GM12878 (cell line): ENCODE measurements at regions not wholly inside any gene's neighbourhood (a gene's known extent, or its start where the extent isn't known, plus 50 kb on each side); places are given as distances from the start of the nearest gene placed in this dataset.

Source experiments
- ATAC-seq: fragments of 200-7000 bp; cut with Tn5 transposase; 3 replicates; pipeline ENCODE4 v1.9.1; 2020; ENCODE audit warnings: mild to moderate bottlenecking, moderate library complexity
- BruUV-seq: library from RNA; stranded (reverse); fragments of 400-500 nt; replicated peaks from 2 replicates; lab custom pipeline; 2021; lab: Mats Ljungman, UMichigan
- CTCF ChIA-PET: fragments of 300-600 bp; sonication (Branson Sonifier 250); formaldehyde crosslinking; extraction: SDS; loops from one replicate; lab custom pipeline; 2021; ENCODE audit warnings: inconsistent platforms; lab: Yijun Ruan, JAX
- POLR2A ChIA-PET: fragments of 350-600 bp; formaldehyde crosslinking; extraction: SDS; loops from one replicate; lab custom pipeline; 2021; ENCODE audit warnings: inconsistent platforms; lab: Charles Lee
- RAD21 ChIA-PET: fragments of 300-600 bp; sonication (Branson Sonifier 250); formaldehyde crosslinking; loops from one replicate; lab custom pipeline; 2023; ENCODE audit warnings: antibody characterized with exemption; ENCODE audit not compliant: unreplicated experiment; lab: Charles Lee
- SMC1A ChIA-PET: fragments of 300-600 bp; sonication (Branson Sonifier 250); formaldehyde crosslinking; loops from one replicate; lab custom pipeline; 2023; ENCODE audit not compliant: unreplicated experiment, uncharacterized antibody; lab: Charles Lee
- DNase-seq: peaks from one replicate; pipeline ENCODE4 v3.0.0-alpha.2; 2011; ENCODE audit warnings: low read depth, low spot score
- FAIRE-seq: peaks from 3 replicates; lab custom pipeline; 2011; peaks lifted over from hg19 to GRCh38; lab: Jason Lieb, UNC
- H2AFZ ChIP-seq: 2 replicates; pipeline ENCODE4 v1.6.0; 2011; ENCODE audit warnings: low read depth, low read length, control low read depth; ENCODE audit not compliant: control insufficient read depth
- H3K27ac ChIP-seq: 2 replicates; pipeline ENCODE4 v1.5.1; 2011; ENCODE audit warnings: control low read depth; ENCODE audit not compliant: control insufficient read depth, insufficient read depth
- H3K27me3 ChIP-seq, 2 experiments: replicated peaks in 1 of 2; 2 replicates each; pipeline versions ENCODE4 v1.6.0 to v1.6.1; 2011; ENCODE audit warnings: low read length in 1 of 2; ENCODE audit not compliant: control insufficient read depth in 2 of 2, insufficient read depth in 2 of 2
- H3K36me3 ChIP-seq, 2 experiments: 2 replicates each; pipeline ENCODE4 v1.5.1; 2011; ENCODE audit warnings: low read length in 1 of 2; ENCODE audit not compliant: control insufficient read depth in 2 of 2, insufficient read depth in 2 of 2
- H3K4me1 ChIP-seq: 2 replicates; pipeline ENCODE4 v1.6.1; 2011; ENCODE audit warnings: mild to moderate bottlenecking, low read length, moderate library complexity, mixed read lengths; ENCODE audit not compliant: control insufficient read depth, insufficient read depth
- H3K4me2 ChIP-seq: 2 replicates; pipeline ENCODE4 v1.6.0; 2011; ENCODE audit warnings: control low read depth; ENCODE audit not compliant: control insufficient read depth, insufficient read depth
- H3K4me3 ChIP-seq: fragments of 200-600 bp; sonication (generic); 2 replicates; pipeline ENCODE4 v1.5.1; 2016
- H3K79me2 ChIP-seq: 2 replicates; pipeline ENCODE4 v1.6.0; 2011; ENCODE audit warnings: low read length; ENCODE audit not compliant: control insufficient read depth, insufficient read depth
- H3K9ac ChIP-seq: 2 replicates; pipeline ENCODE4 v1.8.0; 2011; ENCODE audit warnings: low read length, control low read depth, mixed read lengths; ENCODE audit not compliant: control insufficient read depth, insufficient read depth
- H3K9me3 ChIP-seq: replicated peaks from 3 replicates; pipeline ENCODE4 v1.5.1; 2011; ENCODE audit warnings: mild to moderate bottlenecking, low read length; ENCODE audit not compliant: control insufficient read depth, insufficient read depth
- H4K20me1 ChIP-seq: 2 replicates; pipeline ENCODE4 v1.6.0; 2011; ENCODE audit not compliant: control insufficient read depth, insufficient read depth
- BHLHE40 ChIP-seq, 2 experiments: fragments of 450-650 bp in 1 of 2; IDR thresholded peaks; 2 replicates each; pipeline ENCODE4 v1.6.1; 2011 to 2017; ENCODE audit warnings: low read depth in 2 of 2, borderline replicate concordance in 1 of 2, improper control_type of control experiment in 1 of 2, low read length in 1 of 2, mild to moderate bottlenecking in 1 of 2
- CHD4 ChIP-seq: fragments of 200-600 bp; sonication (generic); IDR thresholded peaks from 2 replicates; pipeline ENCODE4 v1.6.1; 2016; ENCODE audit warnings: mild to moderate bottlenecking
- DPF2 ChIP-seq: fragments of 450-650 bp; IDR thresholded peaks from 2 replicates; pipeline ENCODE4 v1.6.1; 2017; ENCODE audit warnings: mild to moderate bottlenecking
- HDAC2 ChIP-seq: fragments of 200-600 bp; sonication (generic); IDR thresholded peaks from 2 replicates; pipeline ENCODE4 v1.6.1; 2017
- MEF2B ChIP-seq: fragments of 450-650 bp; IDR thresholded peaks from 2 replicates; pipeline ENCODE4 v1.6.1; 2018; ENCODE audit warnings: mild to moderate bottlenecking, moderate library complexity; ENCODE audit not compliant: partially characterized antibody, poor library complexity, severe bottlenecking
- MTA2 ChIP-seq: fragments of 450-650 bp; IDR thresholded peaks from 2 replicates; pipeline ENCODE4 v1.6.1; 2016; ENCODE audit warnings: low read depth, mild to moderate bottlenecking, moderate library complexity
- NFYA ChIP-seq: IDR thresholded peaks from 2 replicates; pipeline ENCODE4 v1.6.1; 2011; ENCODE audit warnings: low read depth, mild to moderate bottlenecking, low read length, improper control_type of control experiment, borderline replicate concordance
- NR2F1 ChIP-seq: fragments of 450-650 bp; conservative IDR thresholded peaks from 2 replicates; pipeline ENCODE4 v1.6.1; 2017; ENCODE audit warnings: mild to moderate bottlenecking
- RAD21 ChIP-seq: IDR thresholded peaks from 2 replicates; pipeline ENCODE4 v1.6.1; 2011; ENCODE audit warnings: mild to moderate bottlenecking, low read depth, low read length, moderate library complexity; ENCODE audit not compliant: insufficient read depth
- STAT1 ChIP-seq: fragments of 450-650 bp; conservative IDR thresholded peaks from 2 replicates; pipeline ENCODE4 v1.6.1; 2014; ENCODE audit warnings: antibody characterized with exemption, mild to moderate bottlenecking
- TARDBP ChIP-seq: IDR thresholded peaks from 2 replicates; pipeline ENCODE4 v1.6.1; 2016; ENCODE audit warnings: borderline replicate concordance
- USF1 ChIP-seq: IDR thresholded peaks from 2 replicates; pipeline ENCODE4 v1.6.1; 2011; ENCODE audit warnings: borderline replicate concordance, low read depth, mild to moderate bottlenecking, moderate library complexity, mixed read lengths, low read length; ENCODE audit not compliant: insufficient read depth; ENCODE audit errors: extremely low read length
- YY1 ChIP-seq: IDR thresholded peaks from 2 replicates; pipeline ENCODE4 v1.6.1; 2011; ENCODE audit warnings: low read depth, mild to moderate bottlenecking, low read length
- WGBS: methylation state at CpG from one replicate; pipeline ENCODE4 v1.1.6; 2016; ENCODE audit warnings: low lambda C conversion rate; ENCODE audit not compliant: insufficient replicate concordance, insufficient coverage; ENCODE audit errors: missing lambda C conversion rate; 5-methylcytosine and 5-hydroxymethylcytosine counted together
- in situ Hi-C: fragments of 300-500 bp; cut with MboI; formaldehyde crosslinking; loops from 9 replicates; pipeline ENCODE4 v1.14.3; 2018; ENCODE audit warnings: mixed read lengths
- intact Hi-C: fragments of 100-400 bp; cut with micrococcal nuclease; formaldehyde crosslinking; loops from one replicate; pipeline ENCODE4 v1.14.2; 2022; ENCODE audit not compliant: unreplicated experiment
- TF ChIP-seq, protein P1 (sequence below): fragments of 450-650 bp; IDR thresholded peaks from 2 replicates; pipeline ENCODE4 v1.6.1; 2017; ENCODE audit warnings: mild to moderate bottlenecking
- TF ChIP-seq, protein P2 (sequence below): fragments of 150-350 bp; IDR thresholded peaks from 2 replicates; pipeline ENCODE4 v1.6.1; 2014; ENCODE audit warnings: mild to moderate bottlenecking, low read depth, low read length
- TF ChIP-seq, protein P3 (sequence below): IDR thresholded peaks from 2 replicates; pipeline ENCODE4 v1.6.1; 2012; ENCODE audit warnings: low read depth, low read length, improper control_type of control experiment

DNA sequence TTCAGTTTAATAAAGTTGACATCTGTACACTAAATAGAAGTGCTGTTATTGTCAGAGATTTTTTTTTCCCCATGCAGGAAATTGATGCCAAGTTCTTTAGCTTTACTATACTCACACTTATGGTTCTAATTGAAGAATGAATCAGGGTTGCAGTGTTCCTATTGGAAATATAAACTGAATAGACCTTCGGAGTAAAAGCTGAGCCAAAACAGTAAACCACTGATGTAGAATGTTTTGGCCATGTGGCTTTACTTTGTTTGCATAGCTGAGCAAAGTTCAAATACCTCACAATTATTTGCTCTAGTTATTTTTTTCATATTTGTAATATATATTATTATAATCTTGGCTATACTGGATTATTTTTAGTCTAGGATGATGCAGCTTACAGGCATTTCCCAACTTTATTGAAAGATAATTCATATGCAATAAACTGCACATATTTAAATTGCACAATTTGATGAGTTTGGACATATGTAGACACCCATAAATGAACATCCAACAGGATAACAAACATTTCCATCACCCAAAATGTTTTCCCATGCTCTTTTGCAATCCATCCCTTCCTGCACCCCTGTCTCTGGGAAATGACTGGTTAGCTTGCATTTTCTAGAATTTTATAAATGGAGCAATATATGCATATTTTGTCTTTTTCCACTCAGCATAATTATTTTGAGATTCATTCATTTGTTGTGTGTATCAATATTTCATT, 105.8 kb upstream of the NOX3 start:
- Histone ChIP-seq H3K27me3 (no peaks in the 10 kb centered on the region), H3K4me2 (no peak overlapping the region), H4K20me1 (no peaks in the 10 kb centered on the region), H3K9ac (no peak overlapping the region), H3K9me3 (no peaks in the 10 kb centered on the region), H3K27ac (no peak overlapping the region), H3K4me3 (no peak overlapping the region), H2AFZ (no peak overlapping the region), H3K36me3 (no peaks in the 10 kb centered on the region), H3K4me1 (no peaks in the 10 kb centered on the region), H3K79me2 (no peaks in the 10 kb centered on the region)
- 36% methylated on average over 1 of the region's 1 CpG for whole genome bisulfite sequencing
- intact Hi-C loops (no loop called here), in situ Hi-C loops (no loop called here)
- no peak for FAIRE-seq
- POLR2A ChIA-PET = no interaction called here
- no TSS peak for BruUV-seq
- DNase-seq = no peak
- SMC1A ChIA-PET = interaction anchor here (0.9 kb wide), 2 partner anchors 16 to 18 kb away, joined by 3 read pairs; no protein-coding TSS in a partner anchor
- ATAC-seq = no peak
- CTCF ChIA-PET = interaction anchor here (1.0 kb wide), 1 partner anchor 18 kb away, joined by 3 read pairs; no protein-coding TSS in a partner anchor
- TF ChIP-seq, protein P1, sequence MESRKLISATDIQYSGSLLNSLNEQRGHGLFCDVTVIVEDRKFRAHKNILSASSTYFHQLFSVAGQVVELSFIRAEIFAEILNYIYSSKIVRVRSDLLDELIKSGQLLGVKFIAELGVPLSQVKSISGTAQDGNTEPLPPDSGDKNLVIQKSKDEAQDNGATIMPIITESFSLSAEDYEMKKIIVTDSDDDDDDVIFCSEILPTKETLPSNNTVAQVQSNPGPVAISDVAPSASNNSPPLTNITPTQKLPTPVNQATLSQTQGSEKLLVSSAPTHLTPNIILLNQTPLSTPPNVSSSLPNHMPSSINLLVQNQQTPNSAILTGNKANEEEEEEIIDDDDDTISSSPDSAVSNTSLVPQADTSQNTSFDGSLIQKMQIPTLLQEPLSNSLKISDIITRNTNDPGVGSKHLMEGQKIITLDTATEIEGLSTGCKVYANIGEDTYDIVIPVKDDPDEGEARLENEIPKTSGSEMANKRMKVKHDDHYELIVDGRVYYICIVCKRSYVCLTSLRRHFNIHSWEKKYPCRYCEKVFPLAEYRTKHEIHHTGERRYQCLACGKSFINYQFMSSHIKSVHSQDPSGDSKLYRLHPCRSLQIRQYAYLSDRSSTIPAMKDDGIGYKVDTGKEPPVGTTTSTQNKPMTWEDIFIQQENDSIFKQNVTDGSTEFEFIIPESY = no peak
- no peak for TF ChIP-seq YY1
- no peak for TF ChIP-seq MTA2
- no peak for TF ChIP-seq NR2F1
- TF ChIP-seq DPF2 = no peak
- TF ChIP-seq BHLHE40 (IDR thresholded peaks at IDR 0.05; ENCODE audit: borderline replicate concordance in 1 of 2, low read depth in 2 of 2, low read length in 1 of 2) = no peak
- no peak for TF ChIP-seq RAD21
- no peak for TF ChIP-seq MEF2B
- no peak for TF ChIP-seq NFYA
- no peak for TF ChIP-seq STAT1
- no peak for TF ChIP-seq CHD4
- no peak for TF ChIP-seq TARDBP
- TF ChIP-seq HDAC2 = no peak
- no peak for TF ChIP-seq USF1
- TF ChIP-seq, protein P2, sequence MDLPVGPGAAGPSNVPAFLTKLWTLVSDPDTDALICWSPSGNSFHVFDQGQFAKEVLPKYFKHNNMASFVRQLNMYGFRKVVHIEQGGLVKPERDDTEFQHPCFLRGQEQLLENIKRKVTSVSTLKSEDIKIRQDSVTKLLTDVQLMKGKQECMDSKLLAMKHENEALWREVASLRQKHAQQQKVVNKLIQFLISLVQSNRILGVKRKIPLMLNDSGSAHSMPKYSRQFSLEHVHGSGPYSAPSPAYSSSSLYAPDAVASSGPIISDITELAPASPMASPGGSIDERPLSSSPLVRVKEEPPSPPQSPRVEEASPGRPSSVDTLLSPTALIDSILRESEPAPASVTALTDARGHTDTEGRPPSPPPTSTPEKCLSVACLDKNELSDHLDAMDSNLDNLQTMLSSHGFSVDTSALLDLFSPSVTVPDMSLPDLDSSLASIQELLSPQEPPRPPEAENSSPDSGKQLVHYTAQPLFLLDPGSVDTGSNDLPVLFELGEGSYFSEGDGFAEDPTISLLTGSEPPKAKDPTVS = no peak
- TF ChIP-seq, protein P3, sequence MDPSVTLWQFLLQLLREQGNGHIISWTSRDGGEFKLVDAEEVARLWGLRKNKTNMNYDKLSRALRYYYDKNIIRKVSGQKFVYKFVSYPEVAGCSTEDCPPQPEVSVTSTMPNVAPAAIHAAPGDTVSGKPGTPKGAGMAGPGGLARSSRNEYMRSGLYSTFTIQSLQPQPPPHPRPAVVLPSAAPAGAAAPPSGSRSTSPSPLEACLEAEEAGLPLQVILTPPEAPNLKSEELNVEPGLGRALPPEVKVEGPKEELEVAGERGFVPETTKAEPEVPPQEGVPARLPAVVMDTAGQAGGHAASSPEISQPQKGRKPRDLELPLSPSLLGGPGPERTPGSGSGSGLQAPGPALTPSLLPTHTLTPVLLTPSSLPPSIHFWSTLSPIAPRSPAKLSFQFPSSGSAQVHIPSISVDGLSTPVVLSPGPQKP = no peak
- RAD21 ChIA-PET = no interaction called here
